ENCODE measurements at regions not wholly inside any gene's neighbourhood (a gene's known extent, or its start where the extent isn't known, plus 50 kb on each side); places are given as distances from the start of the nearest gene placed in this dataset.

DNA sequence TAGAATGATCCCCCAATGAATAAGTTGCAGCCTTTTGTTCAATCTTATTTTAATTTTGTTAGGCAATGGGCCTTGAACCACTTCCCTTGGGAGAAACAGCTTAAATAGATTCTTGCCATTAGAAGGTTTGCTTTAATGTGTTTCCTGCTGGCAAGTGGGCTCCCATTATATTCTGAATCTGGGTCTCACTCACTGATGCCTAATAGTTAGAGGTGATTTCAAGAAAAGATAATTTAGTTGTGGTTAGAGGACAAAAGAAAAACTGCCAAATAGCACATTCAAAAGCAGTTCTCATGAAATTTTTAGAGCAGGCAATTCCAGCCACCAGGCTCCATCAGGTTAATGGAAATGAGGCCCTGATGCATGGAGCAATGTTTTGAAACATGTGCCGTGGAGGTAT lies 362.6 kb upstream of the CHORDC1 start:
- no peak overlapping the region for H3K14ac ChIP-seq (replicated peaks; ENCODE audit: low read depth, low read length)

More for the DNA sequence above, 362.6 kb upstream of the CHORDC1 start:
- Histone ChIP-seq H2BK20ac (ENCODE audit: low read depth, low read length) (no peak overlapping the region), H4K20me1 (ENCODE audit: insufficient read depth, low read length) (no peaks in the 10 kb centered on the region), H3K9me1 (ENCODE audit: insufficient read depth, low read length) (no peaks in the 10 kb centered on the region), H3K79me1 (ENCODE audit: low read depth in 1 of 2, low read length in 2 of 2) (no peaks in the 10 kb centered on the region), H3K4me2 (ENCODE audit: low read depth, low read length) (no peak overlapping the region), H3K23ac (ENCODE audit: low read depth, low read length) (no peak overlapping the region), H2AK9ac (replicated peaks; ENCODE audit: low read depth, low read length, poor library complexity) (no peak overlapping the region), H3K4ac (ENCODE audit: low read depth, low read length) (no peak overlapping the region), H3K18ac (ENCODE audit: low read depth, low read length) (no peak overlapping the region), H3K9me3 (ENCODE audit: control insufficient read depth, insufficient read depth, low read length) (peaks cover 6% of the 10 kb centered on the region), H2BK15ac (ENCODE audit: low read depth, low read length) (no peak overlapping the region), H2AK5ac (ENCODE audit: low read depth, low read length) (no peak overlapping the region), H2AFZ (replicated peaks; ENCODE audit: low read length, poor library complexity) (no peak overlapping the region), H3K27ac (ENCODE audit: insufficient read depth, low read length) (no peak overlapping the region), H3K56ac (ENCODE audit: extremely low read depth, insufficient read depth, low read length) (no peak overlapping the region), H3K4me1 (ENCODE audit: control insufficient read depth, insufficient read depth, low read length) (no peaks in the 10 kb centered on the region), H3K4me3 (ENCODE audit: insufficient read depth, low read depth, low read length) (no peak overlapping the region), H2BK120ac (ENCODE audit: low read depth, low read length) (no peak overlapping the region), H4K5ac (ENCODE audit: low read depth, low read length) (no peak overlapping the region), H3K36me3 (ENCODE audit: control insufficient read depth, insufficient read depth, low read length) (no peaks in the 10 kb centered on the region), H3K9ac (ENCODE audit: low read depth, low read length) (no peak overlapping the region), H3K27me3 (ENCODE audit: control insufficient read depth, insufficient read depth, low read length) (no peaks in the 10 kb centered on the region), H4K91ac (ENCODE audit: insufficient read depth, low read depth, low read length) (no peak overlapping the region), H2BK5ac (ENCODE audit: low read depth, low read length, poor library complexity, severe bottlenecking) (no peak overlapping the region), H4K8ac (ENCODE audit: low read depth in 2 of 2, low read length in 2 of 2) (no peak overlapping the region)
- no TSS peak for BruUV-seq (replicated peaks)
- in situ Hi-C loops (cut with MboI; ENCODE audit: low sequenced_read_pairs): no loop called here
- dilution Hi-C loops (cut with HindIII; ENCODE audit: low sequenced_read_pairs, unreplicated experiment): no loop called here
- intact Hi-C loops (cut with micrococcal nuclease): no loop called here
- ATAC-seq (ENCODE audit: low read depth) (no peak), DNase-seq (no peak)
- TF ChIP-seq POLR2A (IDR thresholded peaks at IDR 0.05; ENCODE audit: low read depth, low read length): no peak
- no peak for TF ChIP-seq FOS (IDR thresholded peaks at IDR 0.05; ENCODE audit: low read depth, low read length)
- TF ChIP-seq, protein P1, sequence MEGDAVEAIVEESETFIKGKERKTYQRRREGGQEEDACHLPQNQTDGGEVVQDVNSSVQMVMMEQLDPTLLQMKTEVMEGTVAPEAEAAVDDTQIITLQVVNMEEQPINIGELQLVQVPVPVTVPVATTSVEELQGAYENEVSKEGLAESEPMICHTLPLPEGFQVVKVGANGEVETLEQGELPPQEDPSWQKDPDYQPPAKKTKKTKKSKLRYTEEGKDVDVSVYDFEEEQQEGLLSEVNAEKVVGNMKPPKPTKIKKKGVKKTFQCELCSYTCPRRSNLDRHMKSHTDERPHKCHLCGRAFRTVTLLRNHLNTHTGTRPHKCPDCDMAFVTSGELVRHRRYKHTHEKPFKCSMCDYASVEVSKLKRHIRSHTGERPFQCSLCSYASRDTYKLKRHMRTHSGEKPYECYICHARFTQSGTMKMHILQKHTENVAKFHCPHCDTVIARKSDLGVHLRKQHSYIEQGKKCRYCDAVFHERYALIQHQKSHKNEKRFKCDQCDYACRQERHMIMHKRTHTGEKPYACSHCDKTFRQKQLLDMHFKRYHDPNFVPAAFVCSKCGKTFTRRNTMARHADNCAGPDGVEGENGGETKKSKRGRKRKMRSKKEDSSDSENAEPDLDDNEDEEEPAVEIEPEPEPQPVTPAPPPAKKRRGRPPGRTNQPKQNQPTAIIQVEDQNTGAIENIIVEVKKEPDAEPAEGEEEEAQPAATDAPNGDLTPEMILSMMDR (conservative IDR thresholded peaks at IDR 0.05; ENCODE audit: low read depth, low read length): no peak
- no peak for TF ChIP-seq CEBPB (IDR thresholded peaks at IDR 0.05; ENCODE audit: low read depth, low read length)
- TF ChIP-seq MAFK (IDR thresholded peaks at IDR 0.05; ENCODE audit: low read depth, low read length): no peak
- TF ChIP-seq BHLHE40 (IDR thresholded peaks at IDR 0.05; ENCODE audit: low read depth, low read length): no peak
- TF ChIP-seq, protein P2, sequence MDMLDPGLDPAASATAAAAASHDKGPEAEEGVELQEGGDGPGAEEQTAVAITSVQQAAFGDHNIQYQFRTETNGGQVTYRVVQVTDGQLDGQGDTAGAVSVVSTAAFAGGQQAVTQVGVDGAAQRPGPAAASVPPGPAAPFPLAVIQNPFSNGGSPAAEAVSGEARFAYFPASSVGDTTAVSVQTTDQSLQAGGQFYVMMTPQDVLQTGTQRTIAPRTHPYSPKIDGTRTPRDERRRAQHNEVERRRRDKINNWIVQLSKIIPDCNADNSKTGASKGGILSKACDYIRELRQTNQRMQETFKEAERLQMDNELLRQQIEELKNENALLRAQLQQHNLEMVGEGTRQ (IDR thresholded peaks at IDR 0.05; ENCODE audit: low read depth, low read length): no peak
- TF ChIP-seq NFE2L2 (IDR thresholded peaks at IDR 0.05; ENCODE audit: low read depth, low read length): no peak
- TF ChIP-seq SMC3 (IDR thresholded peaks at IDR 0.05; ENCODE audit: low read depth, low read length): no peak
- no peak for TF ChIP-seq RFX5 (IDR thresholded peaks at IDR 0.05; ENCODE audit: low read depth, low read length)
- no peak for TF ChIP-seq CHD1 (IDR thresholded peaks at IDR 0.05; ENCODE audit: low read depth, low read length)
- TF ChIP-seq MXI1 (IDR thresholded peaks at IDR 0.05; ENCODE audit: borderline replicate concordance, low read depth, low read length): no peak
- no peak for TF ChIP-seq MAZ (IDR thresholded peaks at IDR 0.05; ENCODE audit: borderline replicate concordance, low read depth, low read length)
- no peak for TF ChIP-seq RAD21 (IDR thresholded peaks at IDR 0.05; ENCODE audit: low read length)
- TF ChIP-seq, protein P3, sequence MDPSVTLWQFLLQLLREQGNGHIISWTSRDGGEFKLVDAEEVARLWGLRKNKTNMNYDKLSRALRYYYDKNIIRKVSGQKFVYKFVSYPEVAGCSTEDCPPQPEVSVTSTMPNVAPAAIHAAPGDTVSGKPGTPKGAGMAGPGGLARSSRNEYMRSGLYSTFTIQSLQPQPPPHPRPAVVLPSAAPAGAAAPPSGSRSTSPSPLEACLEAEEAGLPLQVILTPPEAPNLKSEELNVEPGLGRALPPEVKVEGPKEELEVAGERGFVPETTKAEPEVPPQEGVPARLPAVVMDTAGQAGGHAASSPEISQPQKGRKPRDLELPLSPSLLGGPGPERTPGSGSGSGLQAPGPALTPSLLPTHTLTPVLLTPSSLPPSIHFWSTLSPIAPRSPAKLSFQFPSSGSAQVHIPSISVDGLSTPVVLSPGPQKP (IDR thresholded peaks at IDR 0.05; ENCODE audit: borderline replicate concordance, low read depth, low read length): no peak
- no peak for TF ChIP-seq RCOR1 (IDR thresholded peaks at IDR 0.05; ENCODE audit: insufficient replicate concordance, low read length)
- ChIA-PET CTCF (no interaction called here), POLR2A (ENCODE audit: unreplicated experiment) (no interaction called here)
- no CpG with 5 or more reads among the region's 1 CpG for WGBS, 2 experiments (ENCODE audit: extremely low coverage in 2 of 2, insufficient read length in 1 of 2)

Measured in IMR-90 (cell line).